Neural cell (in vitro differentiated cells): ENCODE measurements at regions not wholly inside any gene's neighbourhood (a gene's known extent, or its start where the extent isn't known, plus 50 kb on each side); places are given as distances from the start of the nearest gene placed in this dataset.

Experiments used
- H2AFZ ChIP-seq: fragments of 200-600, 300-800 bp; sonication (generic), shearing (Covaris generic); 2 replicates; pipeline ENCODE4 v1.6.0; 2014; ENCODE audit warnings: low read depth, mild to moderate bottlenecking, antibody characterized with exemption, low read length, moderate library complexity
- H3F3A ChIP-seq: fragments of 200-600 bp; shearing (Covaris generic); 2 replicates; pipeline ENCODE4 v1.6.1; 2016; ENCODE audit warnings: mild to moderate bottlenecking, moderate library complexity, mixed read lengths, antibody characterized with exemption, low read length; ENCODE audit not compliant: insufficient read depth, poor library complexity, severe bottlenecking
- H3K27ac ChIP-seq: fragments of 200-600, 300-800 bp; sonication (generic), shearing (Covaris generic); 2 replicates; pipeline ENCODE4 v1.5.1; 2014; ENCODE audit warnings: mild to moderate bottlenecking, low read length, moderate library complexity
- H3K27me3 ChIP-seq: fragments of 300-800, 200-600 bp; sonication (generic), shearing (Covaris generic); 2 replicates; pipeline ENCODE4 v1.6.0; 2014; ENCODE audit warnings: mild to moderate bottlenecking, low read depth, low read length, moderate library complexity; ENCODE audit not compliant: insufficient read depth
- H3K36me3 ChIP-seq: fragments of 300-800, 200-600 bp; sonication (generic), shearing (Covaris generic); 2 replicates; pipeline ENCODE4 v1.5.1; 2014; ENCODE audit warnings: mild to moderate bottlenecking, antibody characterized with exemption, low read length, moderate library complexity; ENCODE audit not compliant: insufficient read depth
- H3K4me2 ChIP-seq: fragments of 300-800, 200-600 bp; sonication (generic), shearing (Covaris generic); 2 replicates; pipeline ENCODE4 v1.6.0; 2014; ENCODE audit warnings: mild to moderate bottlenecking, low read length
- H3K4me3 ChIP-seq: fragments of 300-800, 200-600 bp; sonication (generic), shearing (Covaris generic); 2 replicates; pipeline ENCODE4 v1.5.1; 2014; ENCODE audit warnings: mild to moderate bottlenecking, low read length, moderate library complexity
- H3K79me2 ChIP-seq: fragments of 200-600 bp; shearing (Covaris generic); replicated peaks from 2 replicates; pipeline ENCODE4 v1.6.0; 2014; ENCODE audit warnings: mild to moderate bottlenecking, low read length, moderate library complexity; ENCODE audit not compliant: insufficient read depth
- H3K9ac ChIP-seq: fragments of 300-800, 200-600 bp; sonication (generic), shearing (Covaris generic); 2 replicates; pipeline ENCODE4 v1.6.1; 2016; ENCODE audit warnings: mild to moderate bottlenecking, low read length, mixed read lengths
- H3K9me2 ChIP-seq: fragments of 200-600 bp; shearing (Covaris generic); 2 replicates; pipeline ENCODE4 v1.6.1; 2016; ENCODE audit warnings: mild to moderate bottlenecking, low read length, mixed read lengths; ENCODE audit not compliant: insufficient read depth
- H3K9me3 ChIP-seq: fragments of 200-600, 300-800 bp; sonication (generic), shearing (Covaris generic); 2 replicates; pipeline ENCODE4 v1.6.1; 2016; ENCODE audit warnings: mild to moderate bottlenecking, mixed run types, low read length, moderate library complexity, mixed read lengths
- H4K20me1 ChIP-seq: fragments of 200-600 bp; shearing (Covaris generic); 2 replicates; pipeline ENCODE4 v1.6.1; 2016; ENCODE audit warnings: mild to moderate bottlenecking, mixed run types; ENCODE audit not compliant: insufficient read depth
- EP300 ChIP-seq: fragments of 450-650 bp; conservative IDR thresholded peaks from 2 replicates; pipeline ENCODE4 v1.6.1; 2014; ENCODE audit warnings: antibody characterized with exemption, mild to moderate bottlenecking, moderate library complexity; ENCODE audit not compliant: poor library complexity, severe bottlenecking
- EZH2 ChIP-seq: fragments of 200-600, 300-800 bp; shearing (Covaris generic), sonication (generic); IDR thresholded peaks from 2 replicates; pipeline ENCODE4 v1.6.1; 2014; ENCODE audit warnings: antibody characterized with exemption, low read length, borderline replicate concordance, mild to moderate bottlenecking; ENCODE audit not compliant: insufficient read depth, poor library complexity, severe bottlenecking
- MXI1 ChIP-seq: fragments of 450-650 bp; conservative IDR thresholded peaks from 2 replicates; pipeline ENCODE4 v1.6.1; 2014; ENCODE audit warnings: antibody characterized with exemption, mild to moderate bottlenecking; ENCODE audit not compliant: poor library complexity, severe bottlenecking
- POLR2AphosphoS5 ChIP-seq: IDR thresholded peaks from 2 replicates; pipeline ENCODE4 v1.6.1; 2012
- RAD21 ChIP-seq: fragments of 450-650 bp; conservative IDR thresholded peaks from 2 replicates; pipeline ENCODE4 v1.6.1; 2014; ENCODE audit warnings: antibody characterized with exemption, mild to moderate bottlenecking, moderate library complexity
- SMC3 ChIP-seq: fragments of 450-650 bp; conservative IDR thresholded peaks from 2 replicates; pipeline ENCODE4 v1.6.1; 2014; ENCODE audit warnings: antibody characterized with exemption, mild to moderate bottlenecking, moderate library complexity; ENCODE audit not compliant: poor library complexity
- TAF1 ChIP-seq: IDR thresholded peaks from 2 replicates; pipeline ENCODE4 v1.6.1; 2012; ENCODE audit warnings: low read depth
- TF ChIP-seq, protein P1 (sequence below): IDR thresholded peaks from 2 replicates; pipeline ENCODE4 v1.6.1; 2012; ENCODE audit warnings: borderline replicate concordance
- TF ChIP-seq, protein P2 (sequence below): fragments of 450-650 bp; IDR thresholded peaks from 2 replicates; pipeline ENCODE4 v1.5.1; 2014; ENCODE audit warnings: antibody characterized with exemption, mild to moderate bottlenecking, moderate library complexity; ENCODE audit not compliant: poor library complexity, severe bottlenecking

DNA sequence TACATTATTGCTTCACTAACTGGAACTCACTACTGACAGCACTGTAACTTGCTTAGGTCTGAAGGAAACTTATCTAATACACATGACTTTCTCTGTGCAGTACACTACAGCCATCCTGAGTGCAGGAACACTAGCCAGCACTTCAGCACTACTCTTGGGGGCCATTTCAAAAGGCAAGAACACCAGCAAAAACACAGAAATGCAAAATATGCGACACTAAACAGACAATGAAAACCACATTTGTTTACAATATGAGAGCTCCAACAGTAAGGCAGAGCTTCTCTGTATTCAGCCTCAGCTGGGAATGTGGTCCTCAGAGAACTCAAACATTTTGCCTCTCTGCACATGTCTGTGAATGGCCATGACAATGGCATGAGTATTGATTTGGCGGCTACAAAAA lies 109.6 kb downstream of the ARRDC4 start:
- Histone ChIP-seq H3K79me2 (no peaks in the 10 kb centered on the region), H2AFZ (no peak overlapping the region), H3K4me3 (no peak overlapping the region), H3K9me3 (no peaks in the 10 kb centered on the region), H3K9me2 (no peaks in the 10 kb centered on the region), H3K36me3 (no peaks in the 10 kb centered on the region), H3K27ac (no peak overlapping the region), H3K4me2 (no peak overlapping the region), H4K20me1 (no peaks in the 10 kb centered on the region), H3K9ac (no peak overlapping the region), H3F3A (no peaks in the 10 kb centered on the region), H3K27me3 (no peaks in the 10 kb centered on the region)
- TF ChIP-seq SMC3 (no peak), TAF1 (no peak), EP300 (no peak), POLR2AphosphoS5 (no peak), RAD21 (no peak), MXI1 (no peak), EZH2 (no peak)
- TF ChIP-seq, protein P1, sequence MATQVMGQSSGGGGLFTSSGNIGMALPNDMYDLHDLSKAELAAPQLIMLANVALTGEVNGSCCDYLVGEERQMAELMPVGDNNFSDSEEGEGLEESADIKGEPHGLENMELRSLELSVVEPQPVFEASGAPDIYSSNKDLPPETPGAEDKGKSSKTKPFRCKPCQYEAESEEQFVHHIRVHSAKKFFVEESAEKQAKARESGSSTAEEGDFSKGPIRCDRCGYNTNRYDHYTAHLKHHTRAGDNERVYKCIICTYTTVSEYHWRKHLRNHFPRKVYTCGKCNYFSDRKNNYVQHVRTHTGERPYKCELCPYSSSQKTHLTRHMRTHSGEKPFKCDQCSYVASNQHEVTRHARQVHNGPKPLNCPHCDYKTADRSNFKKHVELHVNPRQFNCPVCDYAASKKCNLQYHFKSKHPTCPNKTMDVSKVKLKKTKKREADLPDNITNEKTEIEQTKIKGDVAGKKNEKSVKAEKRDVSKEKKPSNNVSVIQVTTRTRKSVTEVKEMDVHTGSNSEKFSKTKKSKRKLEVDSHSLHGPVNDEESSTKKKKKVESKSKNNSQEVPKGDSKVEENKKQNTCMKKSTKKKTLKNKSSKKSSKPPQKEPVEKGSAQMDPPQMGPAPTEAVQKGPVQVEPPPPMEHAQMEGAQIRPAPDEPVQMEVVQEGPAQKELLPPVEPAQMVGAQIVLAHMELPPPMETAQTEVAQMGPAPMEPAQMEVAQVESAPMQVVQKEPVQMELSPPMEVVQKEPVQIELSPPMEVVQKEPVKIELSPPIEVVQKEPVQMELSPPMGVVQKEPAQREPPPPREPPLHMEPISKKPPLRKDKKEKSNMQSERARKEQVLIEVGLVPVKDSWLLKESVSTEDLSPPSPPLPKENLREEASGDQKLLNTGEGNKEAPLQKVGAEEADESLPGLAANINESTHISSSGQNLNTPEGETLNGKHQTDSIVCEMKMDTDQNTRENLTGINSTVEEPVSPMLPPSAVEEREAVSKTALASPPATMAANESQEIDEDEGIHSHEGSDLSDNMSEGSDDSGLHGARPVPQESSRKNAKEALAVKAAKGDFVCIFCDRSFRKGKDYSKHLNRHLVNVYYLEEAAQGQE, result no peak
- TF ChIP-seq, protein P2, sequence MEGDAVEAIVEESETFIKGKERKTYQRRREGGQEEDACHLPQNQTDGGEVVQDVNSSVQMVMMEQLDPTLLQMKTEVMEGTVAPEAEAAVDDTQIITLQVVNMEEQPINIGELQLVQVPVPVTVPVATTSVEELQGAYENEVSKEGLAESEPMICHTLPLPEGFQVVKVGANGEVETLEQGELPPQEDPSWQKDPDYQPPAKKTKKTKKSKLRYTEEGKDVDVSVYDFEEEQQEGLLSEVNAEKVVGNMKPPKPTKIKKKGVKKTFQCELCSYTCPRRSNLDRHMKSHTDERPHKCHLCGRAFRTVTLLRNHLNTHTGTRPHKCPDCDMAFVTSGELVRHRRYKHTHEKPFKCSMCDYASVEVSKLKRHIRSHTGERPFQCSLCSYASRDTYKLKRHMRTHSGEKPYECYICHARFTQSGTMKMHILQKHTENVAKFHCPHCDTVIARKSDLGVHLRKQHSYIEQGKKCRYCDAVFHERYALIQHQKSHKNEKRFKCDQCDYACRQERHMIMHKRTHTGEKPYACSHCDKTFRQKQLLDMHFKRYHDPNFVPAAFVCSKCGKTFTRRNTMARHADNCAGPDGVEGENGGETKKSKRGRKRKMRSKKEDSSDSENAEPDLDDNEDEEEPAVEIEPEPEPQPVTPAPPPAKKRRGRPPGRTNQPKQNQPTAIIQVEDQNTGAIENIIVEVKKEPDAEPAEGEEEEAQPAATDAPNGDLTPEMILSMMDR, result no peak

DNA sequence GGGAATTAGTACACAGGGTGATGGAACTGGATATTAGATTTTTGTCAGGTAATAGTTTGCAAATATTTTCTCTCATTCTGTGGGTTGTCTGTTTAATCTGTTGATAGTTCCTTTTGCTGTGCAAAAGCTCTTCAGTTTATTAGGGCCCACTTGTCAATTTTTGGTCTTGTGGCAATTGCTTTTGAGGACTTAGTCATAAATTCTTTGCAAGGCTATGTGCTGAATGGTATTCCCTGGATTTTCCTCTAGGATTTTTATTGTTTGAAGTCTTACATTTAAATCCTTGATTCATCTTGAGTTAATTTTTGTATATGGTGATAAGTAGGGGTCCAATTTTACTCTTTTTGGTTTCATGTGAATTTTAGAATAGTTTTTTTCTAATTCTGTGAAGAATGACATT lies 111.3 kb downstream of the ARRDC4 start:
- Histone ChIP-seq H3K9me3 (no peaks in the 10 kb centered on the region), H3K4me3 (no peak overlapping the region), H3K4me2 (no peak overlapping the region), H3K27ac (no peak overlapping the region), H2AFZ (no peak overlapping the region), H3K9ac (no peak overlapping the region), H3K9me2 (no peaks in the 10 kb centered on the region), H3F3A (no peaks in the 10 kb centered on the region), H3K27me3 (no peaks in the 10 kb centered on the region), H3K36me3 (no peaks in the 10 kb centered on the region), H4K20me1 (no peaks in the 10 kb centered on the region), H3K79me2 (no peaks in the 10 kb centered on the region)
- TF ChIP-seq, protein P1, result no peak
- TF ChIP-seq MXI1 (no peak), TAF1 (no peak), EP300 (no peak), RAD21 (no peak), SMC3 (no peak), EZH2 (no peak), POLR2AphosphoS5 (no peak)
- TF ChIP-seq, protein P2, result no peak
